ENCODE measurements at regions not wholly inside any gene's neighbourhood (a gene's known extent, or its start where the extent isn't known, plus 50 kb on each side); places are given as distances from the start of the nearest gene placed in this dataset.

- DNase-seq (ENCODE audit: low read depth) = no peak
- no peak overlapping the region for H3K4me3 ChIP-seq (ENCODE audit: low read depth, low read length)
- no peak for TF ChIP-seq CTCF (IDR thresholded peaks at IDR 0.05; ENCODE audit: insufficient read depth, low read depth, low read length)
Observed at GRCh38 chr12:98053202-98053601, 462.2 kb upstream of the TMPO start.

- DNase-seq (ENCODE audit: low read depth) = no peak
- no peak for TF ChIP-seq CTCF (IDR thresholded peaks at IDR 0.05; ENCODE audit: insufficient read depth, low read depth, low read length)
- no peak overlapping the region for H3K4me3 ChIP-seq (ENCODE audit: low read depth, low read length)
Observed at GRCh38 chr12:98057701-98058100, 457.7 kb upstream of the TMPO start.

GRCh38 chr12:98058213-98058612, 457.2 kb upstream of the TMPO start:
- no peak overlapping the region for H3K4me3 ChIP-seq (ENCODE audit: low read depth, low read length)
- DNase-seq (ENCODE audit: low read depth) = no peak
- TF ChIP-seq CTCF (IDR thresholded peaks at IDR 0.05; ENCODE audit: insufficient read depth, low read depth, low read length) = no peak

GRCh38 chr12:98058838-98059237, 456.6 kb upstream of the TMPO start:
- no peak overlapping the region for H3K4me3 ChIP-seq (ENCODE audit: low read depth, low read length)
- no peak for TF ChIP-seq CTCF (IDR thresholded peaks at IDR 0.05; ENCODE audit: insufficient read depth, low read depth, low read length)
- DNase-seq (ENCODE audit: low read depth) = no peak

GRCh38 chr12:98059659-98060343, 455.6 kb upstream of the TMPO start:
- no peak for TF ChIP-seq CTCF (IDR thresholded peaks at IDR 0.05; ENCODE audit: insufficient read depth, low read depth, low read length)
- H3K4me3 ChIP-seq (ENCODE audit: low read depth, low read length) = no peak overlapping the region
- no peak for DNase-seq (ENCODE audit: low read depth)

GRCh38 chr12:98060411-98060810, 455.0 kb upstream of the TMPO start:
- no peak for TF ChIP-seq CTCF (IDR thresholded peaks at IDR 0.05; ENCODE audit: insufficient read depth, low read depth, low read length)

More at GRCh38 chr12:98060411-98060810, 455.0 kb upstream of the TMPO start:
- no peak for DNase-seq (ENCODE audit: low read depth)
- H3K4me3 ChIP-seq (ENCODE audit: low read depth, low read length) = no peak overlapping the region

All from fibroblast of villous mesenchyme (primary cell).